ENCODE measurements at regions not wholly inside any gene's neighbourhood (a gene's known extent, or its start where the extent isn't known, plus 50 kb on each side); places are given as distances from the start of the nearest gene placed in this dataset.

DNA sequence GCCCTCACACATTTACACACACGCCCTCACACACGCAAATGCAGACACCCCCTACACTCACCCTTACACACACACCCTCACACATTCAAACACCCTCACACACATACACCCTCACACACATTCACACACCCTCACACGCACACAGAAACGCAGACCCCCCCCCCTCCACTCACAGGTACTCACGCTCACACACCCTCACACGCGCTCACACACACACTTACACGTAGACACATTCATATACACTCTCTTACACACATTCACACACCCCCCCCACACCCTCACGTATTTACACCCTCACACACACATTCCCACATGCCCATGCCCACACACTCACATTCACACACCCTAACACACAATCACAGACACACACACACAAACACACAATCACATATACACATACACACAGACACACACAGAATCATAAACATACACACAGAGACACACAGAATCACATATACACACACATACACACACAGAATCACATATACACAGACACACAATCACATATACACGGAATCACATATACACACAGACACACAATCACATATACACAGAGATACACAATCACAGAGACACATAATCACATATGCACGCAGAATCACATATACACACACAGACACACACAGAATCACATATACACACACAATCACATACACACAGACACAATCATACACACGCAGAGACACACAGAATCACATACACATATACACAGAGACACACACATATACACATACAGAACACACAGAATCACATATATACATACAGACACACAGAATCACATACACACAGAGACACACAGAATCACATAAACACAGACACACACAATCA lies 250.1 kb upstream of the RPL38 start:
- TF ChIP-seq POLR2A (IDR thresholded peaks at IDR 0.05) (no peak), EP300 (IDR thresholded peaks at IDR 0.05) (no peak)
- TF ChIP-seq, protein P1, sequence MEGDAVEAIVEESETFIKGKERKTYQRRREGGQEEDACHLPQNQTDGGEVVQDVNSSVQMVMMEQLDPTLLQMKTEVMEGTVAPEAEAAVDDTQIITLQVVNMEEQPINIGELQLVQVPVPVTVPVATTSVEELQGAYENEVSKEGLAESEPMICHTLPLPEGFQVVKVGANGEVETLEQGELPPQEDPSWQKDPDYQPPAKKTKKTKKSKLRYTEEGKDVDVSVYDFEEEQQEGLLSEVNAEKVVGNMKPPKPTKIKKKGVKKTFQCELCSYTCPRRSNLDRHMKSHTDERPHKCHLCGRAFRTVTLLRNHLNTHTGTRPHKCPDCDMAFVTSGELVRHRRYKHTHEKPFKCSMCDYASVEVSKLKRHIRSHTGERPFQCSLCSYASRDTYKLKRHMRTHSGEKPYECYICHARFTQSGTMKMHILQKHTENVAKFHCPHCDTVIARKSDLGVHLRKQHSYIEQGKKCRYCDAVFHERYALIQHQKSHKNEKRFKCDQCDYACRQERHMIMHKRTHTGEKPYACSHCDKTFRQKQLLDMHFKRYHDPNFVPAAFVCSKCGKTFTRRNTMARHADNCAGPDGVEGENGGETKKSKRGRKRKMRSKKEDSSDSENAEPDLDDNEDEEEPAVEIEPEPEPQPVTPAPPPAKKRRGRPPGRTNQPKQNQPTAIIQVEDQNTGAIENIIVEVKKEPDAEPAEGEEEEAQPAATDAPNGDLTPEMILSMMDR (IDR thresholded peaks at IDR 0.05) = no peak
